KMS-11 (cell line): ENCODE measurements at regions not wholly inside any gene's neighbourhood (a gene's known extent, or its start where the extent isn't known, plus 50 kb on each side); places are given as distances from the start of the nearest gene placed in this dataset.
A peak's percentile ranks its signal among the peaks of the same experiment; 100 is the strongest.

Experiments used
- H2AFZ ChIP-seq: fragments of 200-600 bp; sonication (generic); 2 replicates; pipeline ENCODE4 v1.6.1; 2016; ENCODE audit warnings: antibody characterized with exemption, mixed run types, low read depth
- H3K27ac ChIP-seq: fragments of 200-600 bp; sonication (generic); 2 replicates; pipeline ENCODE4 v1.6.1; 2016; ENCODE audit warnings: mild to moderate bottlenecking, mixed run types
- H3K27me3 ChIP-seq: fragments of 200-600 bp; sonication (generic); 2 replicates; pipeline ENCODE4 v1.6.1; 2017; ENCODE audit warnings: mild to moderate bottlenecking, low read depth, mixed run types, moderate library complexity; ENCODE audit not compliant: insufficient read depth
- H3K36me3 ChIP-seq: fragments of 200-600 bp; sonication (generic); 2 replicates; pipeline ENCODE4 v1.6.1; 2017; ENCODE audit warnings: mild to moderate bottlenecking, mixed run types; ENCODE audit not compliant: insufficient read depth
- H3K4me1 ChIP-seq: fragments of 200-600 bp; sonication (generic); 2 replicates; pipeline ENCODE4 v1.6.1; 2016; ENCODE audit warnings: mild to moderate bottlenecking, low read depth, mixed run types; ENCODE audit not compliant: poor library complexity, severe bottlenecking
- H3K4me2 ChIP-seq: fragments of 200-600 bp; sonication (generic); 2 replicates; pipeline ENCODE4 v1.7.0; 2016; ENCODE audit warnings: mild to moderate bottlenecking, mixed run types
- H3K4me3 ChIP-seq: fragments of 200-600 bp; sonication (generic); IDR thresholded peaks from 2 replicates; pipeline ENCODE4 v1.6.1; 2017; ENCODE audit warnings: low read depth, low read length, mixed read lengths; ENCODE audit not compliant: insufficient read depth
- H3K79me2 ChIP-seq: fragments of 200-600 bp; sonication (generic); 2 replicates; pipeline ENCODE4 v1.6.1; 2016; ENCODE audit warnings: low read depth, mixed run types; ENCODE audit not compliant: insufficient read depth
- H3K9ac ChIP-seq: fragments of 200-600 bp; sonication (generic); 2 replicates; pipeline ENCODE4 v1.6.1; 2016; ENCODE audit warnings: mild to moderate bottlenecking, mixed run types
- H4K20me1 ChIP-seq: fragments of 200-600 bp; sonication (generic); 2 replicates; pipeline ENCODE4 v1.6.1; 2016; ENCODE audit warnings: mild to moderate bottlenecking, mixed run types; ENCODE audit not compliant: insufficient read depth
- TF ChIP-seq, protein P1 (sequence below): fragments of 200-600 bp; sonication (generic); conservative IDR thresholded peaks from 2 replicates; pipeline ENCODE4 v1.6.1; 2017; ENCODE audit warnings: low read depth, mild to moderate bottlenecking, antibody characterized with exemption, low read length, moderate library complexity, mixed read lengths

GRCh38 chr7:156558198-156558597 is 82.4 kb upstream of the RNF32 start:
- H2AFZ ChIP-seq: no peak overlapping the region
- no peak overlapping the region for H3K9ac ChIP-seq
- H3K27ac ChIP-seq: no peak overlapping the region
- H3K4me3 ChIP-seq: no peak overlapping the region
- H4K20me1 ChIP-seq: no peaks in the 10 kb centered on the region
- no peaks in the 10 kb centered on the region for H3K36me3 ChIP-seq
- no peaks in the 10 kb centered on the region for H3K4me1 ChIP-seq
- no peak overlapping the region for H3K4me2 ChIP-seq
- no peaks in the 10 kb centered on the region for H3K79me2 ChIP-seq
- no peaks in the 10 kb centered on the region for H3K27me3 ChIP-seq
- TF ChIP-seq, protein P1, sequence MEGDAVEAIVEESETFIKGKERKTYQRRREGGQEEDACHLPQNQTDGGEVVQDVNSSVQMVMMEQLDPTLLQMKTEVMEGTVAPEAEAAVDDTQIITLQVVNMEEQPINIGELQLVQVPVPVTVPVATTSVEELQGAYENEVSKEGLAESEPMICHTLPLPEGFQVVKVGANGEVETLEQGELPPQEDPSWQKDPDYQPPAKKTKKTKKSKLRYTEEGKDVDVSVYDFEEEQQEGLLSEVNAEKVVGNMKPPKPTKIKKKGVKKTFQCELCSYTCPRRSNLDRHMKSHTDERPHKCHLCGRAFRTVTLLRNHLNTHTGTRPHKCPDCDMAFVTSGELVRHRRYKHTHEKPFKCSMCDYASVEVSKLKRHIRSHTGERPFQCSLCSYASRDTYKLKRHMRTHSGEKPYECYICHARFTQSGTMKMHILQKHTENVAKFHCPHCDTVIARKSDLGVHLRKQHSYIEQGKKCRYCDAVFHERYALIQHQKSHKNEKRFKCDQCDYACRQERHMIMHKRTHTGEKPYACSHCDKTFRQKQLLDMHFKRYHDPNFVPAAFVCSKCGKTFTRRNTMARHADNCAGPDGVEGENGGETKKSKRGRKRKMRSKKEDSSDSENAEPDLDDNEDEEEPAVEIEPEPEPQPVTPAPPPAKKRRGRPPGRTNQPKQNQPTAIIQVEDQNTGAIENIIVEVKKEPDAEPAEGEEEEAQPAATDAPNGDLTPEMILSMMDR: no peak

DNA sequence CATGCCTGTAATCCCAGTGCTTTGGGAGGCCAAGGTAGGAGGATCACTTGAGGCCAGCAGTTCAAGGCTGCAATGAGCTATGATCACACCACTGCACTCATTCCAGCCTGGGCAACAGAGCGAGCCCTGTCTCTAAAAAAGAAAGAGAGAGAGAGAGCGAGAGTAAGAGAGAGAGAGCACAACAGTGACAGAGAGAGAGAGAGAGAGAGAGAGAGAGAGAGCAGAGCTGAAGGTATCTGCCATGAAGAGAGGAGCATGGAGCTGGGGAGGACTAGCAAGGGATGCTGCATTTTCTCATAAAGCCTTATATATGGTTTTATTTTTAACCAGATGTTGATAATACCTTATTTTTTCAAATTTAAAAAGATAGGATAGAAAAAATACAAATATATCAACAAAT is 84.5 kb upstream of the RNF32 start:
- no peak overlapping the region for H3K4me2 ChIP-seq
- no peaks in the 10 kb centered on the region for H3K27me3 ChIP-seq
- no peaks in the 10 kb centered on the region for H4K20me1 ChIP-seq
- H3K4me3 ChIP-seq: no peak overlapping the region
- no peak overlapping the region for H3K27ac ChIP-seq
- H3K9ac ChIP-seq: no peak overlapping the region
- H3K36me3 ChIP-seq: no peaks in the 10 kb centered on the region
- H2AFZ ChIP-seq: no peak overlapping the region
- TF ChIP-seq, protein P1: no peak
- no peaks in the 10 kb centered on the region for H3K79me2 ChIP-seq
- peaks cover 3% of the 10 kb centered on the region for H3K4me1 ChIP-seq

- no peak overlapping the region for H3K4me3 ChIP-seq
- no peaks in the 10 kb centered on the region for H3K36me3 ChIP-seq
- H3K4me2 ChIP-seq: no peak overlapping the region
- no peaks in the 10 kb centered on the region for H3K27me3 ChIP-seq
- no peaks in the 10 kb centered on the region for H4K20me1 ChIP-seq
- H3K27ac ChIP-seq: no peak overlapping the region
- H3K4me1 ChIP-seq: peaks cover 11% of the 10 kb centered on the region
- no peak overlapping the region for H2AFZ ChIP-seq
- no peak overlapping the region for H3K9ac ChIP-seq
- no peaks in the 10 kb centered on the region for H3K79me2 ChIP-seq
- TF ChIP-seq, protein P1: no peak
These were observed 86.1 kb upstream of the RNF32 start for GRCh38 chr7:156554488-156554887.

DNA sequence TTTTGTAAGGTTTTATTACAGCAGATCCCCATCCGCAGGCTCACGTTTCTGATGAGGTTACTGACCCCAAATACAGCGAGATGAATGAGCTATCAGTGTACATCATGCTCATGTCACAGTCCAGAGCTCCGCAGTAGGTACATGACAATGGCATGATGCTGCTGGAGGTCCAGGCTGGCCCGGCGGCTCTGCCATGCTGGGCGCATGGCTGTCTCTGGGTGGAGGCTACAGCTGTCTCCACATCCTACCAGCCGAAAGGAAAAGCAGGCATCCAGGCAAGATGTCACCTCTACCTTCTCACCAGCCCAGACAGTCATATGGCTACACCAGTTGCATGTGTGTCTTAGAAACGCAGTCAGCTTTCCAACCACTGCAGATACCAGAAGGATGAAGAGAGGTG is 90.9 kb upstream of the RNF32 start:
- Histone ChIP-seq H4K20me1 (no peaks in the 10 kb centered on the region), H3K4me3 (no peak overlapping the region), H3K27ac (no peak overlapping the region), H3K4me2 (peak overlapping the region; percentile 87), H3K27me3 (no peaks in the 10 kb centered on the region), H3K4me1 (peaks cover 54% of the 10 kb centered on the region), H3K79me2 (no peaks in the 10 kb centered on the region), H3K9ac (no peak overlapping the region), H3K36me3 (no peaks in the 10 kb centered on the region), H2AFZ (no peak overlapping the region)
- TF ChIP-seq, protein P1: no peak
